HUES64 (cell line): ENCODE measurements at regions not wholly inside any gene's neighbourhood (a gene's known extent, or its start where the extent isn't known, plus 50 kb on each side); places are given as distances from the start of the nearest gene placed in this dataset.

Experiments
- H3K27ac ChIP-seq: 2 replicates; pipeline ENCODE4 v1.7.0; 2013; ENCODE audit warnings: low read depth, low read length, inconsistent platforms
- H3K27me3 ChIP-seq: 2 replicates; pipeline ENCODE4 v1.6.1; 2013; ENCODE audit warnings: mild to moderate bottlenecking, low read length; ENCODE audit not compliant: insufficient read depth
- H3K36me3 ChIP-seq: 2 replicates; pipeline ENCODE4 v1.6.1; 2013; ENCODE audit warnings: mild to moderate bottlenecking, low read length; ENCODE audit not compliant: insufficient read depth
- H3K4me1 ChIP-seq: 2 replicates; pipeline ENCODE4 v1.6.1; 2013; ENCODE audit warnings: mild to moderate bottlenecking, low read length, moderate library complexity; ENCODE audit not compliant: insufficient read depth
- H3K4me3 ChIP-seq: 2 replicates; pipeline ENCODE4 v1.5.1; 2013; ENCODE audit warnings: mild to moderate bottlenecking, low read length, moderate library complexity
- H3K9ac ChIP-seq: 2 replicates; pipeline ENCODE4 v1.6.1; 2013; ENCODE audit warnings: mild to moderate bottlenecking, low read depth, low read length
- H3K9me3 ChIP-seq: 2 replicates; pipeline ENCODE4 v1.6.1; 2013; ENCODE audit warnings: low read depth, low read length; ENCODE audit not compliant: insufficient read depth
- WGBS: fragments of 150-250, 120-280 bp; methylation state at CpG from one replicate; pipeline ENCODE4 v1.1.7; 2013; ENCODE audit warnings: missing lambda C conversion rate; 5-methylcytosine and 5-hydroxymethylcytosine counted together

GRCh38 chr1:230591678-230592077 lies 50.6 kb upstream of the COG2 start:
- H3K9ac ChIP-seq, result no peak overlapping the region
- WGBS, result 92% methylated on average over 4 of the region's 4 CpGs
- no peaks in the 10 kb centered on the region for H3K4me1 ChIP-seq
- H3K27me3 ChIP-seq, result no peaks in the 10 kb centered on the region
- no peaks in the 10 kb centered on the region for H3K9me3 ChIP-seq
- no peak overlapping the region for H3K4me3 ChIP-seq
- H3K36me3 ChIP-seq, result no peaks in the 10 kb centered on the region
- no peak overlapping the region for H3K27ac ChIP-seq

GRCh38 chr1:230589951-230590350 lies 52.3 kb upstream of the COG2 start:
- WGBS, result 49% methylated on average over 2 of the region's 2 CpGs
- H3K4me1 ChIP-seq, result no peaks in the 10 kb centered on the region
- H3K27me3 ChIP-seq, result no peaks in the 10 kb centered on the region
- no peak overlapping the region for H3K27ac ChIP-seq
- no peak overlapping the region for H3K9ac ChIP-seq
- no peaks in the 10 kb centered on the region for H3K36me3 ChIP-seq
- no peak overlapping the region for H3K4me3 ChIP-seq
- no peaks in the 10 kb centered on the region for H3K9me3 ChIP-seq

- no peaks in the 10 kb centered on the region for H3K4me1 ChIP-seq
- H3K4me3 ChIP-seq, result no peak overlapping the region
- no peaks in the 10 kb centered on the region for H3K9me3 ChIP-seq
- H3K36me3 ChIP-seq, result no peaks in the 10 kb centered on the region
- no peak overlapping the region for H3K9ac ChIP-seq
- H3K27me3 ChIP-seq, result no peaks in the 10 kb centered on the region
- H3K27ac ChIP-seq, result no peak overlapping the region
Observed at GRCh38 chr1:230588323-230588746, 53.9 kb upstream of the COG2 start.

- Histone ChIP-seq H3K4me1 (no peaks in the 10 kb centered on the region), H3K27ac (no peak overlapping the region), H3K27me3 (no peaks in the 10 kb centered on the region), H3K4me3 (no peak overlapping the region), H3K36me3 (no peaks in the 10 kb centered on the region), H3K9me3 (peaks cover 4% of the 10 kb centered on the region; the same call in 1 of the 2 replicates), H3K9ac (no peak overlapping the region)
- WGBS, result 88% methylated on average over 3 of the region's 3 CpGs
Observed at GRCh38 chr1:230587061-230587460, 55.2 kb upstream of the COG2 start.

GRCh38 chr1:230584660-230585059 lies 57.6 kb upstream of the COG2 start:
- Histone ChIP-seq H3K36me3 (no peaks in the 10 kb centered on the region), H3K4me3 (no peak overlapping the region), H3K9me3 (peaks cover 9% of the 10 kb centered on the region), H3K27me3 (no peaks in the 10 kb centered on the region), H3K9ac (no peak overlapping the region), H3K4me1 (no peaks in the 10 kb centered on the region), H3K27ac (no peak overlapping the region)

GRCh38 chr1:230581446-230582079 lies 60.7 kb upstream of the COG2 start:
- H3K36me3 ChIP-seq, result no peaks in the 10 kb centered on the region
- H3K27ac ChIP-seq, result no peak overlapping the region
- no peaks in the 10 kb centered on the region for H3K27me3 ChIP-seq
- peaks cover 9% of the 10 kb centered on the region for H3K9me3 ChIP-seq
- H3K4me3 ChIP-seq, result no peak overlapping the region
- H3K4me1 ChIP-seq, result no peaks in the 10 kb centered on the region
- 73% methylated on average over 19 of the region's 19 CpGs for WGBS
- H3K9ac ChIP-seq, result no peak overlapping the region

- 89% methylated on average over 4 of the region's 4 CpGs for WGBS
- H3K4me1 ChIP-seq, result no peaks in the 10 kb centered on the region
Observed at GRCh38 chr1:230578616-230579015, 63.7 kb upstream of the COG2 start.

GRCh38 chr1:230577537-230577936 lies 64.7 kb upstream of the COG2 start:
- Histone ChIP-seq H3K9ac (no peak overlapping the region), H3K27ac (no peak overlapping the region), H3K4me3 (no peak overlapping the region), H3K9me3 (peaks cover 9% of the 10 kb centered on the region), H3K4me1 (peaks cover 1% of the 10 kb centered on the region; the same call in 1 of the 2 replicates), H3K36me3 (no peaks in the 10 kb centered on the region), H3K27me3 (no peaks in the 10 kb centered on the region)
- whole genome bisulfite sequencing, result 70% methylated on average over 3 of the region's 3 CpGs

More at GRCh38 chr1:230578616-230579015, 63.7 kb upstream of the COG2 start:
- no peak overlapping the region for H3K9ac ChIP-seq
- H3K27me3 ChIP-seq, result no peaks in the 10 kb centered on the region
- peaks cover 9% of the 10 kb centered on the region for H3K9me3 ChIP-seq
- no peak overlapping the region for H3K27ac ChIP-seq
- H3K36me3 ChIP-seq, result no peaks in the 10 kb centered on the region
- no peak overlapping the region for H3K4me3 ChIP-seq

GRCh38 chr1:230575886-230576500 lies 66.3 kb upstream of the COG2 start:
- Histone ChIP-seq H3K4me3 (no peak overlapping the region), H3K9me3 (no peaks in the 10 kb centered on the region), H3K36me3 (no peaks in the 10 kb centered on the region), H3K27me3 (no peaks in the 10 kb centered on the region), H3K4me1 (peaks cover 8% of the 10 kb centered on the region), H3K27ac (no peak overlapping the region), H3K9ac (no peak overlapping the region)
- WGBS, result 94% methylated on average over 3 of the region's 3 CpGs

- 90% methylated on average over 2 of the region's 3 CpGs for WGBS
- no peak overlapping the region for H3K27ac ChIP-seq
- H3K9me3 ChIP-seq, result no peaks in the 10 kb centered on the region
- H3K27me3 ChIP-seq, result no peaks in the 10 kb centered on the region
- no peak overlapping the region for H3K4me3 ChIP-seq
- H3K4me1 ChIP-seq, result peaks cover 8% of the 10 kb centered on the region
- no peaks in the 10 kb centered on the region for H3K36me3 ChIP-seq
- H3K9ac ChIP-seq, result no peak overlapping the region
Observed at GRCh38 chr1:230574502-230574901, 67.8 kb upstream of the COG2 start.

- H3K9me3 ChIP-seq, result no peaks in the 10 kb centered on the region
- H3K4me1 ChIP-seq, result peaks cover 8% of the 10 kb centered on the region
- no peaks in the 10 kb centered on the region for H3K27me3 ChIP-seq
- H3K36me3 ChIP-seq, result no peaks in the 10 kb centered on the region
- H3K4me3 ChIP-seq, result no peak overlapping the region
- 96% methylated on average over 3 of the region's 3 CpGs for WGBS
- no peak overlapping the region for H3K9ac ChIP-seq
- H3K27ac ChIP-seq, result no peak overlapping the region
Observed at GRCh38 chr1:230573658-230574057, 68.6 kb upstream of the COG2 start.
